Body of pancreas (tissue), 4 donors: ENCODE measurements at regions not wholly inside any gene's neighbourhood (a gene's known extent, or its start where the extent isn't known, plus 50 kb on each side); places are given as distances from the start of the nearest gene placed in this dataset.

Experiments used
- ATAC-seq: fragments of 150-250 bp; one replicate; pipeline ENCODE4 v1.9.1; 2016
- DNase-seq, 4 donors: peaks; one replicate each; pipeline ENCODE4 v3.0.0-alpha.2; 2019
- H3K27ac ChIP-seq, 4 donors: fragments of 200-600 bp; sonication (generic); 1 replicate in 3 of 4; 2 replicates in 1 of 4; pipeline versions ENCODE4 v1.5.1 to v1.6.1; 2016 to 2019; ENCODE audit warnings: mild to moderate bottlenecking in 1 of 4, mixed read lengths in 1 of 4, moderate library complexity in 1 of 4
- H3K27me3 ChIP-seq, 2 donors: fragments of 200-600 bp; sonication (generic); one replicate each; pipeline ENCODE4 v1.6.0; 2016; ENCODE audit warnings: mild to moderate bottlenecking in 1 of 2
- H3K36me3 ChIP-seq, 2 donors: fragments of 200-600 bp; sonication (generic); replicated peaks in 1 of 2; 2 replicates each; pipeline ENCODE4 v1.5.1; 2016; ENCODE audit warnings: low read depth in 2 of 2; ENCODE audit not compliant: insufficient read depth in 1 of 2
- H3K4me1 ChIP-seq: fragments of 200-600 bp; sonication (generic); one replicate; pipeline ENCODE4 v1.6.0; 2016
- H3K4me3 ChIP-seq, 2 donors: fragments of 200-600 bp; sonication (generic); 1 replicate in 1 of 2; 2 replicates in 1 of 2; pipeline ENCODE4 v1.5.1; 2016 to 2019
- H3K9me3 ChIP-seq, 3 donors: fragments of 200-600 bp; sonication (generic); 1 replicate in 2 of 3; 2 replicates in 1 of 3; pipeline ENCODE4 v1.5.1; 2016
- POLR2A ChIP-seq, 3 donors: fragments of 450-650 bp; IDR thresholded peaks; one replicate each; pipeline ENCODE4 v1.6.1; 2016; ENCODE audit warnings: antibody characterized with exemption in 3 of 3, mild to moderate bottlenecking in 2 of 3
- WGBS, 2 donors: methylation state at CpG; one replicate each; pipeline ENCODE4 v1.1.5; 2017; 5-methylcytosine and 5-hydroxymethylcytosine counted together
- intact Hi-C: fragments of 100-400 bp; cut with DNase I; formaldehyde crosslinking; loops from one replicate; pipeline ENCODE4 v1.15.1; 2023
- TF ChIP-seq, protein P1 (sequence below), 7 experiments: fragments of 450-650 bp in 4 of 7; fragments of 200-600 bp in 3 of 7; sonication (generic) in 3 of 7; IDR thresholded peaks; one replicate each; pipeline ENCODE4 v1.5.1; 2016 to 2019; ENCODE audit warnings: antibody characterized with exemption in 7 of 7

DNA sequence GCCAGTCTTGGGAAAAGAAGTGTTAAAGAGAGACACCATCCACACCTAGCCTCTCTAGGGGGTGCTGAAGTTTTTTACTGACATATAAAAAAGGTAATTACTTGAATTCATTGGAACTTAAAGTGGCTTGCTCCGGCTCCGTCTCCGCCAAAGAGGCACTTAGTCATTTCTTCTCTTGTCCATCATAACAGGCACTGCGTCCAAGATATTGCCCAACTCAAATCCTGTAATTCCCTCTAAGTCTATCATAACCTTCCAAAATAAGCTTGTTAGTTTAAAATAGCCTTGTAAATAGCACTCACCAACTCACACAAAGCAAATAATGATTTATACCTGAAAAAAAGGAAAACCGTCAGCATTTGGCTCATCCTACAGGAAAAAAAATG, 160.5 kb downstream of the ZBTB18 start:
- WGBS, 2 donors = 83 to 90% methylated on average over 5 of the region's 5 CpGs
- no peaks in the 10 kb centered on the region for H3K4me1 ChIP-seq
- H3K4me3 ChIP-seq = no peak overlapping the region
- H3K9me3 ChIP-seq = no peaks in the 10 kb centered on the region
- no peak overlapping the region for H3K27ac ChIP-seq
- TF ChIP-seq POLR2A (IDR thresholded peaks at IDR 0.05) = no peak
- TF ChIP-seq, protein P1, sequence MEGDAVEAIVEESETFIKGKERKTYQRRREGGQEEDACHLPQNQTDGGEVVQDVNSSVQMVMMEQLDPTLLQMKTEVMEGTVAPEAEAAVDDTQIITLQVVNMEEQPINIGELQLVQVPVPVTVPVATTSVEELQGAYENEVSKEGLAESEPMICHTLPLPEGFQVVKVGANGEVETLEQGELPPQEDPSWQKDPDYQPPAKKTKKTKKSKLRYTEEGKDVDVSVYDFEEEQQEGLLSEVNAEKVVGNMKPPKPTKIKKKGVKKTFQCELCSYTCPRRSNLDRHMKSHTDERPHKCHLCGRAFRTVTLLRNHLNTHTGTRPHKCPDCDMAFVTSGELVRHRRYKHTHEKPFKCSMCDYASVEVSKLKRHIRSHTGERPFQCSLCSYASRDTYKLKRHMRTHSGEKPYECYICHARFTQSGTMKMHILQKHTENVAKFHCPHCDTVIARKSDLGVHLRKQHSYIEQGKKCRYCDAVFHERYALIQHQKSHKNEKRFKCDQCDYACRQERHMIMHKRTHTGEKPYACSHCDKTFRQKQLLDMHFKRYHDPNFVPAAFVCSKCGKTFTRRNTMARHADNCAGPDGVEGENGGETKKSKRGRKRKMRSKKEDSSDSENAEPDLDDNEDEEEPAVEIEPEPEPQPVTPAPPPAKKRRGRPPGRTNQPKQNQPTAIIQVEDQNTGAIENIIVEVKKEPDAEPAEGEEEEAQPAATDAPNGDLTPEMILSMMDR (IDR thresholded peaks at IDR 0.05) = no peak
- no peaks in the 10 kb centered on the region for H3K36me3 ChIP-seq
- intact Hi-C loops = no loop called here
- ATAC-seq = no peak
- no peak for DNase-seq
- H3K27me3 ChIP-seq = no peaks in the 10 kb centered on the region

DNA sequence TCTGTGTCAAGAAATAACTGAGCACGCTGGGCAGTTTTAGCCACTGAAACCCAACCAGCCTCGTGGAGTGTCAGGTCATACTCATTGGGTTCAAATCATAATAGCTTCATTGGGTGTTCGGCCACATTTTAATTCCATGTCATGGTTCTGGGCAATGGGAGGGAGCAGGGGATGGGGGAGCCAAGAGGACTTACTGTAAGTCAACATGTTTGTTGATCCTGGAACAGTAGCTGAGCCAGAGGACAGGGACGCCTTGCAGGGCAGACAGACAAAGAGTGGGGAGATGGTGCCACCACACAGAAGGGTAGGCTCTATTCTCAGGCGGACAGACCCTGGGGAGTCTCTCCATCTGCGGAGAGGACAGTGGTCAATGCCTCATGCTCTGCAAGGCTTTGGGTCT, 161.1 kb downstream of the ZBTB18 start:
- Histone ChIP-seq H3K36me3 (no peaks in the 10 kb centered on the region), H3K27me3 (no peaks in the 10 kb centered on the region), H3K27ac (no peak overlapping the region), H3K4me3 (no peak overlapping the region), H3K9me3 (no peaks in the 10 kb centered on the region), H3K4me1 (no peaks in the 10 kb centered on the region)
- no peak for TF ChIP-seq POLR2A (IDR thresholded peaks at IDR 0.05)
- 80 to 82% methylated on average over 6 of the region's 6 CpGs for WGBS, 2 donors
- DNase-seq (no peak), ATAC-seq (no peak)
- intact Hi-C loops = no loop called here

- intact Hi-C loops = no loop called here
- DNase-seq (no peak), ATAC-seq (no peak)
- TF ChIP-seq, protein P1 (IDR thresholded peaks at IDR 0.05) = no peak
- TF ChIP-seq POLR2A (IDR thresholded peaks at IDR 0.05) = no peak
- Histone ChIP-seq H3K9me3 (no peaks in the 10 kb centered on the region), H3K36me3 (no peaks in the 10 kb centered on the region), H3K27ac (no peak overlapping the region), H3K4me3 (no peak overlapping the region), H3K27me3 (no peaks in the 10 kb centered on the region), H3K4me1 (no peaks in the 10 kb centered on the region)
- WGBS, 2 donors = 66 to 75% methylated on average over 8 of the region's 8 CpGs
Observed at GRCh38 chr1:244212797-244213475, 161.9 kb downstream of the ZBTB18 start.

DNA sequence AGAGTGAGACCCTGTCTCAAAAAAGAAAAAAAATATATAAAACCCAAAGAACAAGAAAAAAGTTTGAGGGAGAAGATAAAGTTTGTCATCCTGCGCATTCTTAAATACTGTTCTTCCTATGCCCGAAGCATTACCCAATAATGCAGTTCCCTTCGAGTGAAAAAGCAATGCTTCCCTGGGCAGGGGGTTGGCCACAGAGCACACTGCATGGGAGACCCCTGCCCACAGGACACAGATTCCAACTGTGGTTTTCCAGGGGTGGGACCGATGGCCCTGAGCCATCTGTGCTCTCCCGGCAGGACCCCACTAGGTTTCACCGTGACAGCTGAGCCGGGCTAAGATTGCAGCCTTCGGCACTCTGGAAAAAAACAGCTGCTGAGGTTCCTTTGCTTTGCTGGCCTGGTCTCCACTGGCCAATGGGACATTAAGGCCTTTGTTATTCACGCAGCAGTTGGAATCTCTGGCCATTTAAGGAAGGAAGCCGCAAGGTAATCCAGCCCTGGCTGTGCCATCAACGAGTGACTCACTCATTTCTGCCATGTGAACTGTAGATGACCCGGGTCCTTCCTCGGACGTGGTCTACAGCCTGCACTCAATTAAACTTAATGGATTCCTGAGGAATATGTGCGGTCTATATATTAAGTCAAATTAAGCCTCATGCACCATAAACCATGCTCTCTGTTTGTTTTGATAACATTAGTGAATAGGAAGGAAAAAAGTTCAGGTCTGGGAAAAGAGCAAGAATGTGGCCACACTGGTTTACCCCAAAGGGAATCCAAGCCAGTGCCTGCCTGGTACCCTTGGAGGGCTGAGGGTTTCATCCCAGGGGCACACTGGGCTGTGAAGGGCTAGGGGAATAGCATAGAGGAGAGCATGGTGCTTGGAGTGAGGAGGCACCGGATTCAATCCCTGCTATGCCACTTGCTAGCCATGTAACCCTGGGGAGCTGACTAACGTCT, 163.2 kb downstream of the ZBTB18 start:
- DNase-seq (peak in 1 of 4 donors; percentile 33), ATAC-seq (no peak)
- no peak overlapping the region for H3K27ac ChIP-seq
- no peaks in the 10 kb centered on the region for H3K27me3 ChIP-seq
- H3K4me1 ChIP-seq = no peaks in the 10 kb centered on the region
- WGBS, 2 donors = 63 to 68% methylated on average over 17 of the region's 17 CpGs
- H3K4me3 ChIP-seq = no peak overlapping the region
- no peak for TF ChIP-seq POLR2A (IDR thresholded peaks at IDR 0.05)
- TF ChIP-seq, protein P1 (IDR thresholded peaks at IDR 0.05) = no peak
- intact Hi-C loops = no loop called here
- no peaks in the 10 kb centered on the region for H3K36me3 ChIP-seq
- H3K9me3 ChIP-seq = no peaks in the 10 kb centered on the region

DNA sequence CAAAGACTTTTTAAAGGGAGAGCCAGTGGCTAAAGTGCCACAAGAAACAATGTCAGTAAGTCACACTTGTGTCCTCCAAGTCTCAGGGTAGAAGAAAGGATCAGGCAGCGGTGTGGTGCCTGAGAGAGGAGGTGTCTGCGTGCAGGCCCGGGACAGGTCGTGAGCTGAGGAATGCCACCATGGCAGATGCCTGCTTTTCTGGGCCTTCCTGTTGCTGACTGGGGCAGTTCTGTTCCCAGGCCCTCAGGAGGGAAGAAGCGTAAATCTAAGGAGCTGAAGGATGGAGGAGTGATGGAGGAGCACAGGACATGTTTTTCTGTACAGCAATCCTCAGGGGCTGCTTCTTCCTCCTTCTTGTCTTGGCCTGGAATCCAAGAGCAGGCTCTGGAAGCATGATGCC, 165.8 kb downstream of the ZBTB18 start:
- DNase-seq = no peak
- intact Hi-C loops = no loop called here
- 95% methylated on average over 5 of the region's 5 CpGs for WGBS, 2 donors
- Histone ChIP-seq H3K4me3 (no peak overlapping the region), H3K9me3 (no peaks in the 10 kb centered on the region), H3K27ac (no peak overlapping the region), H3K36me3 (no peaks in the 10 kb centered on the region), H3K4me1 (no peaks in the 10 kb centered on the region), H3K27me3 (no peaks in the 10 kb centered on the region)
- no peak for TF ChIP-seq POLR2A (IDR thresholded peaks at IDR 0.05)
- TF ChIP-seq, protein P1 (IDR thresholded peaks at IDR 0.05) = no peak
- ATAC-seq = no peak
